ENCODE measurements at regions not wholly inside any gene's neighbourhood (a gene's known extent, or its start where the extent isn't known, plus 50 kb on each side); places are given as distances from the start of the nearest gene placed in this dataset.
A peak's percentile ranks its signal among the peaks of the same experiment; 100 is the strongest.

DNA sequence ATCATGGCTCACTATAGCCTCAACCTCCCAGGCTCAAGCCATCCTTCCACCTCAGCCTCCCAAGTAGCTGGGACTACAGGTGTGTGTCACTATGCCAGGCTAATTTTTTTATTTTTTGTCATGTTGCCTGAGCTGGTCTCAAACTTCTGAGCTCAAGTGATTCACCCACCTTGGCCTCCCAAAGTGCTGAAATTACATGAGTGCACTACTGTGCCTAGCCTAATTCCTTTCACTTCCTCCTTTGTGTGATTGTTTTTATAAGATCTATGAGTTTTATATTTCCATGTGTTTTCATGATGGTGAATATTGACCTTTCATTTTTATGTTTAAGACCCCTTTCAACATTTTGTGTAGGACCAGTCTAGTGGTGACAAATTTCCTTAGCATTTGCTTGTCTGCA lies 55.2 kb upstream of the IL12B start:
- DNase-seq (ENCODE audit: low read depth in 2 of 2) = no peak

DNA sequence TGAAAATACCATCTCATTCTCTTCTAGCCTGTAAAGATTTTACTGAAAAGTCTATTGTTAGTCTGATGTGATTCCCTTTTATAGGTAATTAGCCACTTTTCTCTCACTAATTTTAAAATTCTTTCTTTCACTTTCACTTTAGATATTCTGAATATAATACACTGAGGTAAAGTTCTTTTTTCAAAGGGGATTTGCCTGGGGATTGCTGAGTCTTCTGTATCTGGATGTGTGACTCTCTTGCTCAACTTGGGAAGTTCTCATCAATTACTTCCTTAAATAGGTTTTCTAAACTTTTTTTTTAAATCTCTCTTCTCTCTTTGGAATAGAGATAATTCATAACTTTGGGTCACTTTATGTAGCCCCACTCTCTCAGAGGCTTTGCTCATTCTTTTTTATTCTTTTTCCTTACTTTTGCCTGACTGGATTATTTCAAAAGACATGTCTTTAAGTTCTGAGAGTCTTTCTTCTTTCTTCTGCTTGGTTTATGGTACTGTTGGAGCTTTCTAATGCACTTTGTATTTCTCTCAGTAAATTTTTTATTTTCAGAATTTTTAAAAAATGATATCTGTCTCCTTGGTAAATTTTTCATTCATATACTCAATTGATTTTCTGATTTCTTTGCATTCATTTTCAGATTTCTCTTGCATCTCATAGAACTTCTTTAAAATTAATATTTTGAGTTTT lies 55.9 kb upstream of the IL12B start:
- DNase-seq (ENCODE audit: low read depth in 2 of 2) = no peak

DNA sequence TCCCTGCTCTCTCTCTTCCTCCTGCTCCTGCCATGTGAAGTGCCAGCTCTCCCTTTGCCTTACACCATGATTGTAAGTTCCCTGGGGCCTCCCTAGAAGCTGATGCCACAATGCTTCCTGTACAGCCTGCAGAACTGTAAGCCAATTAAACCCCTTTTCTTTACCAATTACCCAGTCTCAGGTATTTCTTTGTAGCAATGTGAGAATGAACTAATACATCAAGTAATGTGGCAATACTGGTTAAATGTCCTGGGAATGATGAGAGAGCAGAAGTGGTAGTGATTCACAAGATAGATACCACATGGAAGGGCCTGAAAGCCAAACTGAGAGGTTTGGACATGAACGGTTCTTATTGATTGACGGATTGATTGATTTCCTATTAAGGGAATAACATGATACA lies 62.6 kb upstream of the IL12B start:
- no peak for DNase-seq (ENCODE audit: low read depth in 2 of 2)

DNA sequence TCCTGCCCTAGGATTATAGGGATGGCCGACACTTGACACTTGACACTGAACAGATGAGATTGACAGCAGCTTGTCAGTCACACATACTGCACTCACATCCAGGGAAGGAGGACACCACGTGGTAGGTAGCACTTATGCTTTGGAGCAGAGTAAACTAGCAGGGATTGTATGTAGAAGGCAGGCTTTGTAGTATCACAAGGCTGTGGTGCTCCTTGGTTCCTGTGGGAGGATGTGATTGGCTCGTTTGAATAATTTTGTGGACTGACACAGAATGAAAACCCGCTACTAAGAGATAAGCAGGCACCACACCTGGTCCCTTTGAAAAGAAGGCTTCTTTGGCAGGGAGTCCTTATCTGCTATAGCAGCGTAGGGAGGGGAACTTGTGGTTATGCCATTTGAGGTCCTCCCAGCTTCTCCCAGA lies 63.6 kb upstream of the IL12B start:
- DNase-seq (ENCODE audit: low read depth in 2 of 2) = no peak

DNA sequence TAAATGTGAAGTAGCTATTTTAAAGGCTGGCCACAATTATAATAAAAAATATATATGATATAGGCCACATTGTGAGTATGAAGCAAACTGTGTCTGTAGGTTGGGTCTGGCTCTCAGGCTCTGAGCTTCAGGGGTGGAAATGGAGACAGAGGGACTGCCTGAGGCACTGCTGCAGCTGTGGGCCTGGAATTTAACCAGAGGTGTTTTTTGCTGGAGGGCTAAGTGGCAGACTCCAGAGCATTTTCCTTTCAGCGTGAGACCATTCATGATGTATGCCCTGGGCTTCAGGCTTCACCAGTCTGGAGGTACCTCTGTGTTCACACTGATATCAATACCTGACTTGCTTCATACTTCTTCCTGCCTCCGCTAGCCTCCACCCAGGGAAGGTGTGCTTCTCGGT lies 64.9 kb upstream of the IL12B start:
- DNase-seq (ENCODE audit: low read depth in 2 of 2) = no peak

DNA sequence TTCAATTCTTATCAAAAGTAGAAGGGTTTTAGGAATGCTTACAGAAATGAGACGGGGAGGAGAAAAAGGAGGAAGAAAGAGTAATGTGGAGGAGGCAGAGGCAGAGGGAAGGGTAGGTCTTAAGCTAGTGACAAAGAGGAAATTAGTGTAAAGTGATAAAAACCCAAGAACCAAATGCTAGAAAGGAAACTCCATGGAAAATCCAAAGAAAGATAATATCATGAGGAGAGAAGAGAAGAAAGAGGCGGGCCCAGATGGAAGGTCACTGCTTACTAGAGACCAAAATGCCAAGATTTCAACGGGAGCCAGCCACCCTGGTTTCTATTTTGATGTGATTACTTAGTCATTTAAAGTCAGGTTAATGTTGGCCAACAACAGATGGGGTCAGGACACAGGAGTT lies 68.6 kb upstream of the IL12B start:
- DNase-seq (ENCODE audit: low read depth in 2 of 2) = no peak

DNA sequence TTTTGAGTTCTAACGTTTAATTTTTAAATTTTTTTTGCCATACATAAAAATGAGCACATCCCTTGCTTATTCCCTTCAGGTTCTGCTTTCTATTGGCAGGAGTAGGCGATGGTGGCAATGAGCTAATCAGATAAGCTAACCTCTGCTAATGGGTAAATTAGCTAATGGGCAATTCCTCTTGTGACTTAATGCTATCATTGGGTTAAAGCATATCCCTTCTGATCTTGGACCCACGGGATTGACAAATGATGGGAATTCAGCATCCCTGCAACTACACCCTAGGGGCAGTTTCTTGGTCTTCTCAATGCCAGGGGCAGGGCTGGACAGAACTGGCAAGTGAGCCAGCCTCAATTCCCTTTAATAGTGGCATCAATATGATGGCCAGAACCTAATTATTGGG lies 70.2 kb upstream of the IL12B start:
- no peak for DNase-seq (ENCODE audit: low read depth in 2 of 2)

DNA sequence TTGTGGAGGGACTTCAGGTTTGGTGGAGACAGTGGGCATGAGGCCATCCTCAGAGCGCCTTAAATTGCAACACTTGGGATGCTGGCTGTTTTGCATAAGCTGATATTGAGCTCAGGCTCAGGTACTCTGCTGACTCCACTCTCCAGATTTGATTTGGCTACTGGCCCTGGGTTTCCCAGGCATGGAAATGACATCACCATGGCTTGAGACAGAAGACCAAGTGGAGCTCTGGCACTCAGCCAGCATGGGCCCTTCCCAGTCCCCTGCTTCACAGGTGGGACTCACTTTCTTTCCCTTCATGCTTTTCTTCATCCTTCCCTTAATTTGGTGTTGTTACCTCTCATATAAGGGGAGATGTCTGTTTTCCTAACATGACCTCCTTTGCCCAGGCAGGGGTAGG lies 72.0 kb upstream of the IL12B start:
- DNase-seq (ENCODE audit: low read depth in 2 of 2) = no peak

DNA sequence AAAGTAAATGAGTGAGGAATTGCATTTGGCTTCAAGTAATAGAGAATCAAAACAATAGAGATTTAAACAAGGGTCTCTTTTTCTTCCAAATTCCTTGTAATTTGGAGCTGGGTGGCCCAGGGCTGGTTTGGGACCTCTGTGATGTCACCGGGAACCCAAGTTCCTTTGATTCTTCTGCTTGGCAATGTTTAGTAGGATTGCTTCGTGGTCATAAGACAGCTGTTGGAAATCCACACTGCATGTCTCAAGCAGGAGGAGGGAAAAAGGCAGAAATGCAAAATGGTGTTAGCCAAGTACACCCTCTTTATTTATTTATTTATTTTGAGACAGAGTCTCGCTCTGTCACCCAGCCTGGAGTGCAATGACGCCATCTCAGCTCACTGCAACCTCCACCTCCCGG lies 72.6 kb upstream of the IL12B start:
- no peak for DNase-seq (ENCODE audit: low read depth in 2 of 2)

DNA sequence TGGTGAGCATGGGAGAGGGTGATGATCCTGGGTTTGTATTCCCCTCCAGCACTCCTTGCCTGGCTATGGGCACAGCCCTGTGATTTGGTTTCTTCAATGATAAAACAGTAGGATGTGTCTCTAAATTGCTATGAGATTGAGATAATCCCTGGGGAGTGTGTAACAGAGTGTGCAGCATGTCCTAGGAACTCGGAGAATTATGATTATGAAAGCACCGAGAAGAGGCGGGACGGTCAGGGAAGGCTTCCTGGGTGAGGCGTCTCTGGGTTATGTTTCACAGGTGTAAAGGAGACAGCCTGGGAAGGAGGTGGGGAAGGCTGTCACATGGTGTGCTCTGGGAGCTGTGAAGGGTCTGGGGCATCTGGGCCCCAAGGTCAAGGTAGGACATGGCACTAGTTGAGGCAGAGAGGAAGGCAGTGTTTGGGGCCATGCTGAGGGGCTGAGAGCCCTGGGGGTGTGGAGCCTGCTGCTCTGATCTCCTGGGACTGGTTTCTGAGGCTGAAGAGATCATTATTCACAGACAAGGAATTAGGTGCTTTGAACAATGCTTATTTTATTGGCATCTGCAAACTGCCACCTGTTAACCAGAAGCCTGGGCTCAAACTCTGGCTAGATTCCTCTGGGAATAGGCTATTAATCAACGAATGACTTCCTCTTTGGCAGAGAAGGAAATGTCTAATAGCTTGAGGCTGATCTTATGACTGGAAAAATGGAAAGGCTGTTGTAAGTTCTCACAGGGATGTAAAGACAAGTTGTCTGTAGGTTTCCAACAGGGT lies 73.8 kb upstream of the IL12B start:
- DNase-seq (ENCODE audit: low read depth in 2 of 2) = no peak

DNA sequence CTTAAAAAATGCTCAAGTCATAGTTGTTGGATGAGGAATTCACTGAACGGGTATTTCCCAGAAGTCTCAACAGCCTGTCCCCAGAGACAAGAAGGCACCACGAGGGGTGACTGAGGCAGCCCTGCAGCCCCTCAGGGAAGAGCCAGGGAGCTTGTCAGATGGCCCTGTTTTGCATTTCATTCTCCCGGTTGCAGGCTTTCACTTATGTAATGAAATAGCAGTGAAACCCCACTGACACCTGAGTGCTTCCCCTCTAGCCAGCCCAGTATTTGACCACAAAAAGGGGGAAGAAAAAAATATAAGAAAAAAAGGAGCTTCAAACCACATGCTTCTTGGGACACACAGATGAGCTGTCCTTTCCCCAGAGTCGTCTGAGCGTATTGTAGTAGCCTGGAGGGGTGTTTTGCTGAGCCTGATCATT lies 75.3 kb upstream of the IL12B start:
- no peak for DNase-seq (ENCODE audit: low read depth in 2 of 2)

DNA sequence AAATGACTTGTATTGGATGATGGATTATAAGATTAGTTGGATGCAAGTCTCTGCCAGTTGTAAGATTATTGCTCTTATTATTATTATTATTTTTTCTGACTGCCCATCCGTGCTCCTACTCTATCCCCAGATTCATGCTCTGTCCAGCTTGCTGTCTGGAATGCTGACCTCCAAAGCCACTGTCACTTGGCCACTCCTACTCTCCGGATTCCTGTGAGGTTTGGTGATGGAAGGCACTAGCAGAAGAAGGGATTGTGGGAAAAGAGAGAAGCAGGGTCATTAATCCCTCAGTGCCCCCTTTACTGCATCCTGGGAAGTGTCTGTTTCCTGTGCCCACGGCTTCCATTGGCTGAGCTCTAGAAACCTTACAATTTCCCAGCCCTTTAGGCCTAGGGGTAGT lies 76.3 kb upstream of the IL12B start:
- no peak for DNase-seq (ENCODE audit: low read depth in 2 of 2)

DNA sequence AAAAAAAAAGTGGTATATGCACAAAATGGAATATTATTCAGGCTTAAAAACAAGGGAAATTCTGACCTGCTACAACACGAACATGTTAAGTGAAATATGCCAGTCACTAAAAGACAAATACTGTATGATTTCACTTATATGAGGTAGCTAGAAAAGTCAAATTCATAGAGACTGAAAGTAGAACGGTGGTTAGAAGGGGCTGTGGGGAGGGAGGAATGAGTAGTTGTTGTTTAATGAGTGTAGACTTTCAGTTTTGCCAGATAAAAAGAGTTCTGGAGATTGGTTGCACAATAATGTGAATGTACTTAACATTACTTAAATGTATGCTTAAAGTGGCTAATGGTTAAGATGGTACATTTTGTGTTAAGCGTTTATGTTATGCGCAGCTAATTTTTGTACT lies 79.5 kb upstream of the IL12B start:
- no peak for DNase-seq (ENCODE audit: low read depth in 2 of 2)

DNA sequence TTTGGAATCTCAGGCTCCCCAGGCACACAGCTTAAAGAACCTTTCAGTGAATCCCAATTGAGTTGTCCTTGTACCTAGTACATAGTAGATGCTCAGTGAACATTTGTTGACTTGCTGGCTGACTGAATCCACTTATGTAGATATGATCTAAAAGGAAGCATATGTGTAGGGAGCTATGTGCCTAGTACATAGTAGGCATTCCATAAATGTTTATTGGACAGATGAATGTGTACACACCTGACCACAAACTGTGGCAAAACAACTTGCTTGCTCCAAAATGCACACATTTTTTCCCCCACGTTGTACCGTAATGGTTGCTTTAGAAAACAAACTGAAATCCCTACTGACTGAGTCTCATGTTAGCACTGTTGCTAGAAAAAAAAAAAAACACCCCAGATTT lies 80.2 kb upstream of the IL12B start:
- no peak for DNase-seq (ENCODE audit: low read depth in 2 of 2)

DNA sequence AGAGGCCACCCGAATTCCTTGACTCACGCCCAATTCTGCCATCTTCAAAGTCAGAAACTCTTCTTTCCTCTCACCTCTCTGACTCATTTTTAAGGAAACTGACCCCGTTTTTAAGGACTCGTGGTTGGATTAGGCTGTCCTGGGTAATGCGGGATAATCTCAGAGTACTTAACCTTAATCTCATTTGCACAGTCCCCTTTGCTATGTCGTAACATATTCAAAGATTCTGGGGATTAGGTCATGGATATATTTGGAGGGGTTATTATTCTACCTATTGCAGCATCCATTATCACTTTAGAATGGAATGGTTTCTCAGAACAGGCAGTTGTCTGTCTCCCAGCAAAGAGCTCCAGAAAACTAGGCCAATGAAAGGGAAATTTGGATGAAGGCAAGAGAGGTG lies 80.8 kb upstream of the IL12B start:
- no peak for DNase-seq (ENCODE audit: low read depth in 2 of 2)

DNA sequence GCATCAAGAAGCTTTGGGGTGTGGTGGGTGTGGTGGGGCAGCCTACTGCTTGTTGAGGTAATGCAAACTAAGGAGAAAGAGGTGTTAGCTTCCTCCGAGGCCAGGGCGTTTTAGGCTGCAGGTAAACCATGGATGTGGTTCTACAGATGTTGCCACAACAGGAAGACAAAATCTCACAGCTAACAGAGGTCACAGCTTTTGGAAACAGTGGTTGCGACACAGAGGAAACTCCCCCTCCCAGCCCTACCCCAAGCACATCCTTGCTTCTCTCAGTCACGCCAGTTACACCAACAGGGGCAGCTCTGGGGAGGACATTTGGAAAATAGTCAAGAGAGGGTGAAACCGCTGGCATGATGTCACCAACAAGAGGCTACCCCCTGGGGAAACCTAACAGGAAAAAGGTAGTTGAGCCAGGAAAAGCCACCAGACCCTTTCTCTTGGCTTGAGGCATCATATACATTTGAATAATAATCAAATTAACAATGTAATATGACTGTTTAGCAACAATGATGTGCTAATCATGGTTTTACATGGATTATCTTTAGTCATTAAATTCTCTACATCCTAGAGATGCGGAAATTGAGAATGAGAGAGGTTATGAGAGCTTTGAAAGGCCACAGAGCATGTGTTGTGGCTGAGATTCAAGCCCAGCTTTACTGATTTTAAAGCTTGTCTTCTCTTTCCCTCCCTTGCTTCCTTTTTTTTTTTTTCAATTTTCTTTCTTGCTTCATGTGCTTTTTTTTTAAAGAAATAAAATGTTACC lies 82.2 kb upstream of the IL12B start:
- peak; percentile 43 to 46 for DNase-seq (ENCODE audit: low read depth in 2 of 2)

DNA sequence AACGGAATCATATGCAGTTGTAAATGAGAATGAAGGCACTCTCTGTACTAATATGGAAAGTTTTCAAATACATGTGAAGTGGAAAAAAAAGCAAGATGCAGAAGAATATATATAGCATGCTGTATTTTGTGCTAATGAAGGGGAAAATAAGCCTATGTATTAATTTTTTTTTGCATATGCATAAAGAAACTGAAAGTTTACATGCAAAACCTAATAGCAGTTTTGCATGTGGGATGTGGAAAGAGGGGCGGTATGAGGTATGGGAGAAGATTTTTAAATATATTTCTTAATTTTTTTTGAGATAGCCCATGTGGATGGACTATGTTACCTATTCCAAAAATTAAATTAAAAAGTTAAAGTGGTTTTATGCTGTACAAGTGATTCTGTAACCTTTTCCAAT lies 83.7 kb upstream of the IL12B start:
- no peak for DNase-seq (ENCODE audit: low read depth in 2 of 2)

DNA sequence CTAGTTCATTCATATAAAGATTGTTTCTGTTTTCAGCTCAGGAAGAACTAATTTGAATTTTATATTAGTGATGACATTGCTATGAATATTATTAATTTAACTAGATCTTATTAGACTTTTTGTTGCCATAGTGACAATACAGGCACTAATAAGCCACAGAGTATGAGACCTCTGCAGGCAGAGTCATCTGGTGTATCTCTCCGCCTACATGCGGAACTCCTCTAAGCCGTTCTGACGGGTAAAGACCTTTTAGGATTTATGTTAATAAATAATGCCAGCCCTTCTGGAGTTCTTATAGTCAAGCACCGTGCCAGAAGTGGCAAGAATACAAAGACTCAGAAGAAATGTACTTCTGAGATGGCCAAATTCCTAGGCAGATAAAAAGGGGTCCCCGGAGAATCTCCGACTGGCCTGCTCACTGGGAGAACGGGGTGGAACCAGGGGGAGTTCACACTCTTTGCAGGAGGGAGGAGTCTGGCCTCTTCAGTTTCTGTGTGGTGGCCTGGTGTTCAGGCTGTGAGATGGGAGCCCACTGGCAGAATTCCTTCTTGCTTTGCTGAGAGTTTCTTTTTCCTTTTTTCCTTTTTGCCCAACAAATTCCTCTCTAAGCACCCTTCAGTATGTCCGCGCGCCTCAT lies 85.1 kb upstream of the IL12B start:
- no peak for DNase-seq (ENCODE audit: low read depth in 2 of 2)

DNA sequence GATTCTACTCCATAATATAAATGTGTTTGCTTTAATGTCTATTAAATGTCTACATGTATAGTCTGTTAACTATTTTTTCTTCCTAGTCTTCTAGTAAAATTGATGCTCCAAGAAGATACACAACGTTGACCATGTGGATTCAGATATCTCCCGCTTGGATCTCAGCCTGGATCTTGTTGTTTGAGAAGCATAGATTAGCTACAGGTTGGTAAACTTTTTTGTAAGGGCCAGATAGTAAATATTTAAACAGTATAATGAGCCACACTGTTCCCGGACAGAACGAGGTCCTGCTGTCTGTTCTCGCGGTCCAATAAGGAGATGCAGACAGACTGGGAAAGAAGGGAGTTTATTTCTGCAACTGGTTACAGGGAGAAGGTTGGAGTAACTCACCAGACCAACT lies 86.2 kb upstream of the IL12B start:
- no peak for DNase-seq (ENCODE audit: low read depth in 2 of 2)

DNA sequence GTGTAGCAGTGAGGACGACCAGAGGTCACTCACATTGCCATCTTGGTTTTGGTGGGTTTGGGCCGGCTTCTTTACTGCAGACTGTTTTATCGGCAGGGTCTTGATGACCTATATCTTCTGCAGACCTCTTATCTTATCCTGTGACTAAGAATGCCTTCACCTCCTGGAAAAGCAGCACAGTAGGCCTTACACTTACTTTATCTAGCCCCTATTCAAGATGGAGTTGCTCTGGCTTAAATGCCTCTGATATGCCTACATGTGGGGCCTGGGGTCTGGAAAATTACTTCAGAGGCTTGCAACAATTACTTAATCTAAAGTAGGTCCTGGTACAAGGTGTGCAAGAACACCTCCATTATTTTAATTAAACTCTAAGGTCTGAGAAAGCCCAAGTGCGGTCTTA lies 86.9 kb upstream of the IL12B start:
- DNase-seq (ENCODE audit: low read depth in 2 of 2) = no peak

DNA sequence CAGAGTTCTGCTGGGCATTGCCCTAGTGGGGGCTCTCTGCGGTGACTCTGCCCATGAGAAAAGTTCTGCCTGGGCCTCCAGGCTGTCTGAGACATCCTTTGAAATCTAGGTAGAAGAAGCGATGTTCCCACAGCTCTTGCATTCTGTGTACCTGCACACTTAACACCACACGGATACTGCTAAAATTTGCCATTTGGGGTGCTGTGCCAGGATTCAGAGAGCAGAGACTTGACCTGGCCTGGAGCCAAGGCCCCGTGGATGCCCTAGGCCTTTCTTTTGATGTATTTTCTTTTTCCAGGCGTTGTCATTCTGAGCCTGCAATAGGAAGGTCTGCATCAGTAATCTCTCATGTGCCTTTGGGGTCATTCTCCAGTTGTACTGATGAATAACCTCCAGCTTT lies 89.3 kb upstream of the IL12B start:
- no peak for DNase-seq (ENCODE audit: low read depth in 2 of 2)

DNA sequence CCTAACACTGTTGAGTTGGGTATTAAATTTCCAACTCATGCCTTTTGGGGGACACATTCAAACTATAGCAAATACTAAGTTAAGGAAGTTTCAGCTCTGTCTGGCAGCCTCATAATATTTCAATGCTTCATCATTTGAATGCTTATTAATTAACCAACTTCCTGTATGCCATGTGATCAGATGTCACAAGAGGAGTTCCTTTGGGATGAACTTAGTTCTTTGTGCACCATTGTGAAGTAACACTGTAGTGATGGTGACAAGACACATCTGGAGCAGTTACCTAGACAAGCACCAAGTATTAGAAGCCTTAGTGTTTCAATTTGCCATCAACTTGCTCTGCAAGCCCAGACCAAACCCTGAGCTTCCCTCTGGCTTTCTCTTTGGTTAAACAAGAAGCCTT lies 90.7 kb upstream of the IL12B start:
- DNase-seq (ENCODE audit: low read depth in 2 of 2) = no peak

DNA sequence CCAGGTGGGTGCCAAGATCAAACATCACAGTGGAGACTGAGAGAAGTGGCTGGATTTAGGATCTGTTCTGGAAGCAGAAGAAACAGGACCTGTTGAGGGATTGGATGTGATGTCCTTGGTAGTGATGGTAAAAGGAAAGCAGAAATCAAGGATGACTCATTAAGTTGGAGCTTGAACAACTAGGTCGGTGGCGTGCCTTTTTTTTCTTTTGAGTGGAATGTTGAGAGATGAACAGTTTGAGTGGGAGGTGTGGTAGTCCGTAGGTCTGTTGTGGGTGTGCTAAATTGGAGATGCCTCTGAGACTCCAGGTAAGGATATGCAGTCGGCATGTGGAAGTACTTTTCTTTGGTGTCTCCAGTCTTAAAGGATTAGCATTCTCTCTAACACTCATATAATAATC lies 92.1 kb upstream of the IL12B start:
- no peak for DNase-seq (ENCODE audit: low read depth in 2 of 2)
